Central memory CD8-positive, alpha-beta T cell (primary cell): ENCODE measurements at regions not wholly inside any gene's neighbourhood (a gene's known extent, or its start where the extent isn't known, plus 50 kb on each side); places are given as distances from the start of the nearest gene placed in this dataset.
A peak's percentile ranks its signal among the peaks of the same experiment; 100 is the strongest.
"Not testable (repeated sequence)": the region's sequence is repeated elsewhere in the genome, so short reads cannot be mapped to it uniquely, and the experiment has no call there.

Experiments
- ATAC-seq: fragments of 150-1000 bp; cut with Tn5 transposase; replicated peaks from 2 replicates; pipeline ENCODE4 v1.10.0; 2022; ENCODE audit warnings: mild to moderate bottlenecking, moderate FRiP score, moderate number of reproducible peaks; ENCODE audit not compliant: poor library complexity, severe bottlenecking; ENCODE audit errors: extremely low read depth
- DNase-seq, 2 donors: peaks; one replicate each; pipeline ENCODE4 v3.0.0; 2021; ENCODE audit warnings: low spot score in 2 of 2
- H3K27ac Mint-ChIP-seq: one replicate; pipeline ENCODE4 v1.8.0; 2022; ENCODE audit warnings: low read depth, mild to moderate bottlenecking, moderate library complexity, mixed read lengths
- H3K27me3 Mint-ChIP-seq: one replicate; pipeline ENCODE4 v1.8.0; 2022; ENCODE audit warnings: mixed read lengths
- H3K36me3 Mint-ChIP-seq: one replicate; pipeline ENCODE4 v1.8.0; 2022; ENCODE audit warnings: mild to moderate bottlenecking, moderate library complexity, mixed read lengths; ENCODE audit not compliant: insufficient read depth
- H3K4me1 Mint-ChIP-seq: one replicate; pipeline ENCODE4 v1.8.0; 2022; ENCODE audit warnings: mixed read lengths
- H3K4me3 Mint-ChIP-seq: one replicate; pipeline ENCODE4 v1.8.0; 2022; ENCODE audit warnings: mild to moderate bottlenecking, moderate library complexity, mixed read lengths
- H3K9me3 Mint-ChIP-seq: one replicate; pipeline ENCODE4 v1.8.0; 2022; ENCODE audit warnings: mixed read lengths

DNA sequence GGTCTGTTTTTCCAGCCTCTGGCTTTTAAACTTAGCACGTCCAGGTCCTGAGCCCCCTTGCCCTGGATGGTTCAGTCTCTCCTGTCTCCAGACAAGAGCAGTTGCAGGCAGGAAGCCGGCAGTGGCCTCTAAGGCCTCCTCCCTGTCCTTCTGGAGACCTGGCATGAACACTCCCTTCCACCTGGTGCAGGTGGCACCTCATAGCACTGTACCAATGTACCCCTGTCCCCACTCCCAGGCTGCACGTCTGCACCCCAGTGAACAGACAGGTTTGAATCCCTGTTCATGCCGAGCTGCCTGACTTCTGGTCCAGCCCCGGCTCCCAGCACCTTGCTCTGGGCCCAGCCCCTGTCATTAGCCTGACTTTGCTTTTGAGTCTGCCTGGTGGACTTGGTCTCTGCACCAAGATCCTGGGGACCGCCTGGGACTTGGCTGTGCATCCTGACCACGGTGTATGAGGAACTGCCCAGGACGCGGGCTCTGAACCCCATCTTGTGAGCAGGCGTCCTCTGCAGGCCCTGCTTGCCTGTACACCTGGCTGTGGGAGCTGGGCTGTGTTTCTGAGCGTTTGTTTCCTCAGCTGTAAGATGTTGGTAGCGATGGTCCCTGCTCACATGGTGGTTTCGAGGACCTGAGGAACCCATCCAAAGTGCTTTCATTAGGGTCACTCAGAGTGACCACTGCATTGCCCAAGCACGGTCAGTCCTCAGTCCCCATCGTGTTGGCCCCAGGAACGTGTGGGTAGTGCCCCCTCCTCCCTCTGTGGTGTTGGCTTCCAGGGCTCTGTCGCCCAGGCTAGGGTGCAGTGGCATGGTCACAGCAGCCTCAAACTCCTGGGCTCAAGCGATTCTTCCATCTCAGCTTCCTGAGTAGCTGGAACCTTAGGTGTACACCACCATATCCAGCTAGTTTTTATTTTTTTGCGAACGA lies 75.0 kb upstream of the SHANK2 start:
- ATAC-seq: no peak
- Mint-ChIP-seq H3K36me3 (no peaks in the 10 kb centered on the region), H3K27ac (no peak overlapping the region), H3K4me3 (no peak overlapping the region), H3K4me1 (no peaks in the 10 kb centered on the region), H3K9me3 (no peaks in the 10 kb centered on the region), H3K27me3 (peaks cover 43% of the 10 kb centered on the region)
- DNase-seq: no peak

- DNase-seq (no peak), ATAC-seq (no peak)
- Mint-ChIP-seq H3K27ac (no peak overlapping the region), H3K27me3 (peaks cover 47% of the 10 kb centered on the region), H3K9me3 (no peaks in the 10 kb centered on the region), H3K4me1 (no peaks in the 10 kb centered on the region), H3K4me3 (no peak overlapping the region), H3K36me3 (no peaks in the 10 kb centered on the region)
These were observed 74.1 kb upstream of the SHANK2 start for GRCh38 chr11:71326328-71326940.

- no peak for DNase-seq
- H3K36me3 Mint-ChIP-seq: no peaks in the 10 kb centered on the region
- H3K9me3 Mint-ChIP-seq: no peaks in the 10 kb centered on the region
- ATAC-seq: no peak
- peaks cover 55% of the 10 kb centered on the region for H3K27me3 Mint-ChIP-seq
- H3K27ac Mint-ChIP-seq: no peak overlapping the region
- no peaks in the 10 kb centered on the region for H3K4me1 Mint-ChIP-seq
- H3K4me3 Mint-ChIP-seq: no peak overlapping the region
These were observed 73.3 kb upstream of the SHANK2 start for GRCh38 chr11:71325418-71326327.

DNA sequence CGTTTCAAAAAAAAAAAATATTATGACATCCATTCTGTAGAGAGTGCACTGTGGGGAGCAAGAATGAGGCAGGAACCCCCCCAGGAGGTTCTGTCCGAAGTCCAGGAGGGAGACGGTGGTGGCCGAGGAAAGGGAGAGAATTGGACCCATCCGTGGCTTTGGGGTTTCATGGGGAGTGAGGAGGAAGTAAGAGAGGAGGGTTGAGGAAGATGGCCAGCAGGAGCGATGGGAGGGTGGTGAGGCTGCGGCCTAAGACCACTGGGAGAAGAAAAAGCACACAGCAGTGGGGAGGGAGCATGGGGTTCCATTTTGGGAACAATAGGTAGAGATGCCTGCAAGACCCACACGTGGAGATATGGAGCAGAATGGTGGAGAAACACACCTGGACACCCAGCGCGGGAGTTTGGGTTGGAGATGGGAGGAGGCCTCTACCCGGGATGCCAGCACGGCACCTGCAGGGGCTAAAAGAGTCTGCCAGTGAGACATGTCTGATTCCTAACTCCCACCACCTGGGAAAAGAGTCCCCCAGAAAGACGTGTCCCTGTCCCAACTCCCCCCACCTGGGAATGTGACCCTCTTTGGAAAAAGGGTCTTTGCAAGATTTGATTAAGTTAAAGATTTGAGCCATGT lies 72.5 kb upstream of the SHANK2 start:
- DNase-seq (no peak), ATAC-seq (no peak)
- H3K36me3 Mint-ChIP-seq: no peaks in the 10 kb centered on the region
- H3K27me3 Mint-ChIP-seq: peaks cover 52% of the 10 kb centered on the region
- no peak overlapping the region for H3K4me3 Mint-ChIP-seq
- no peaks in the 10 kb centered on the region for H3K4me1 Mint-ChIP-seq
- H3K27ac Mint-ChIP-seq: no peak overlapping the region
- H3K9me3 Mint-ChIP-seq: no peaks in the 10 kb centered on the region

DNA sequence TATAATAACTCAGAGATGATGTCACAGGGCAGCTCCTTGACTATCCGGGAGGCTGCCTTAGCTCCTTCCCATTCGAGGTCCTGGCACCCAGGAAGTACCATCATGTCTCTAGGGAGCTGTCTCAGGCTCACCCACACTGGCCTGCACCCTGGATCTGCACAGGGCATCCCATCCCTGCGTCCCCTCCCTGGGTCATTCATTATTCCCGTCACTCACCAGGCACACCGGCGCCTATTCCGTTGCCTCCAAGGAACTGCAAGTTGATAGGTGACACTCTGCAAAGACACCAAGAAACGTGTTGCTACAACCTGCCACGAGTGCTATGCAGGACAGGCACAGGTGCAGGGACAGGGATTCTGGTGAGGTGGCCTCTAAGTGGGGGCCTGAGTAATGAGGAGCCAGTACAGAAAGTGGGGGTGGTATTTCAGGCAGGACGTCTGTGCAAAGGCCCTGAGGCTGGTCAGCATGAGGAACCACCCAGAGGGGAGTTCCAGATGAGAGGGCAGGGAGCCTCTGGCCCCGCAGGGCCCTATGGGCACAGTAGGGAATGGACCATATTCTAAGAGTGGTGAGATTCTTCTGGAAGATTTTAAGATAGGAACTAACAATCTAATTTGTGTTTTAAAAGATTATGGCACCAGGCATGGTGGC lies 71.6 kb upstream of the SHANK2 start:
- peaks cover 54% of the 10 kb centered on the region for H3K27me3 Mint-ChIP-seq
- DNase-seq (no peak), ATAC-seq (no peak)
- H3K4me3 Mint-ChIP-seq: no peak overlapping the region
- no peaks in the 10 kb centered on the region for H3K36me3 Mint-ChIP-seq
- H3K27ac Mint-ChIP-seq: no peak overlapping the region
- H3K9me3 Mint-ChIP-seq: peaks cover 6% of the 10 kb centered on the region
- H3K4me1 Mint-ChIP-seq: no peaks in the 10 kb centered on the region

DNA sequence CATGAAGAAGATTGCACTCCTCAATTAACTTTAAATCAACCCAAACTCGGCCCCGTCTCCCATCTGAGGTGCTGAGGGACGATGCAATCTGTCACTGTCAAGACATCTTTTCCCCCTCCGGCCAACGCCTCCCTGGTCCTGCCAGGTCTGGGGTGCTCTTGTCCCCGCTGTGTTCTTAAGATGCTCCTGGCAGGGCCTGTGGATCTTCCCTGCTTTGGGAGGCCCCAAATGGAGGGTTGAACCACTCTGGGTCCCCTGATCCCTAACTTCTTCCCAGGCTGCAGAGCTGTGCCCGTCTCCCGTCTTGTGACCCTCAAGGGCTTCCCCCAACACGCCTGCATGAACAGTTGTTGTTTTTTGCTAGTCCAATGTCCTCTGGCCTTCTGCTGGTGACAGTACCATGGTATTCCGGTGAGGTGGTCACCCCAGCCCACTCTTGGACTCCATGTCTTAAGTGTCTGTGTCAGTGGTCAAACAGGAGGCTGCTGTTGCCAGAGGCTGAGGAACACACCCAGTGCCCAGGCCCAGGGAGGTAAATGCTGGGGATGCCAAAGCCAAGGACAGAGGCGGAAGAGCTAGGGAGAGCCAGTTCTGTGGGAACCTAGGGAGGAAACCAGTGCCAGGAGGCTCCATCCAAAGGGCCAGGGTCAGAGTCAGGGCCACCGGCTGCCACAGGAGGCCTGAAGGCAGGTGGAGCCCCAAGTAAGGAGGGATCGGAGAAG lies 70.6 kb upstream of the SHANK2 start:
- no peak overlapping the region for H3K4me3 Mint-ChIP-seq
- no peaks in the 10 kb centered on the region for H3K4me1 Mint-ChIP-seq
- ATAC-seq (no peak), DNase-seq (no peak)
- peaks cover 11% of the 10 kb centered on the region for H3K9me3 Mint-ChIP-seq
- peaks cover 64% of the 10 kb centered on the region for H3K27me3 Mint-ChIP-seq
- no peaks in the 10 kb centered on the region for H3K36me3 Mint-ChIP-seq
- no peak overlapping the region for H3K27ac Mint-ChIP-seq

GRCh38 chr11:71322192-71322735 lies 69.9 kb upstream of the SHANK2 start:
- Mint-ChIP-seq H3K27ac (no peak overlapping the region), H3K9me3 (peaks cover 17% of the 10 kb centered on the region), H3K4me1 (no peaks in the 10 kb centered on the region), H3K36me3 (no peaks in the 10 kb centered on the region), H3K4me3 (no peak overlapping the region), H3K27me3 (peaks cover 72% of the 10 kb centered on the region)
- no peak for ATAC-seq
- no peak for DNase-seq

GRCh38 chr11:71321433-71322191 lies 69.2 kb upstream of the SHANK2 start:
- H3K27me3 Mint-ChIP-seq: peaks cover 78% of the 10 kb centered on the region
- no peak for ATAC-seq
- H3K27ac Mint-ChIP-seq: no peak overlapping the region
- H3K36me3 Mint-ChIP-seq: no peaks in the 10 kb centered on the region
- H3K4me1 Mint-ChIP-seq: no peaks in the 10 kb centered on the region
- no peak overlapping the region for H3K4me3 Mint-ChIP-seq
- H3K9me3 Mint-ChIP-seq: peaks cover 18% of the 10 kb centered on the region
- DNase-seq: no peak

- peaks cover 57% of the 10 kb centered on the region for H3K27me3 Mint-ChIP-seq
- ATAC-seq (no peak), DNase-seq (no peak)
- peaks cover 18% of the 10 kb centered on the region for H3K9me3 Mint-ChIP-seq
- H3K4me3 Mint-ChIP-seq: no peak overlapping the region
- no peaks in the 10 kb centered on the region for H3K36me3 Mint-ChIP-seq
- no peaks in the 10 kb centered on the region for H3K4me1 Mint-ChIP-seq
- no peak overlapping the region for H3K27ac Mint-ChIP-seq
These were observed 64.3 kb upstream of the SHANK2 start for GRCh38 chr11:71316701-71317100.

- H3K27me3 Mint-ChIP-seq: peaks cover 28% of the 10 kb centered on the region
- H3K27ac Mint-ChIP-seq, H3K9me3 Mint-ChIP-seq, H3K4me3 Mint-ChIP-seq, H3K4me1 Mint-ChIP-seq, H3K36me3 Mint-ChIP-seq, ATAC-seq: not testable (repeated sequence)
- DNase-seq: peak in 1 of 2 donors; percentile 2
These were observed 60.2 kb upstream of the SHANK2 start for GRCh38 chr11:71312616-71313015.
